8988T (cell line): ENCODE measurements at regions not wholly inside any gene's neighbourhood (a gene's known extent, or its start where the extent isn't known, plus 50 kb on each side); places are given as distances from the start of the nearest gene placed in this dataset.
"Not testable (repeated sequence)": the region's sequence is repeated elsewhere in the genome, so short reads cannot be mapped to it uniquely, and the experiment has no call there.

Experiments
- DNase-seq: peaks from one replicate; pipeline ENCODE4 v3.0.0; 2011

GRCh38 chr17:34471278-34471677 lies 108.1 kb upstream of the TMEM132E start:
- DNase-seq, result not testable (repeated sequence)

GRCh38 chr17:34465789-34466188 lies 102.8 kb upstream of the CCL1 start:
- DNase-seq, result no peak

GRCh38 chr17:34464812-34465211 lies 101.8 kb upstream of the CCL1 start:
- DNase-seq, result no peak

GRCh38 chr17:34458266-34458665 lies 95.2 kb upstream of the CCL1 start:
- DNase-seq, result no peak

GRCh38 chr17:34456121-34456520 lies 93.1 kb upstream of the CCL1 start:
- no peak for DNase-seq

GRCh38 chr17:34452769-34453168 lies 89.7 kb upstream of the CCL1 start:
- no peak for DNase-seq

- DNase-seq, result no peak
These were observed 88.3 kb upstream of the CCL1 start for GRCh38 chr17:34451313-34451712.

GRCh38 chr17:34447406-34447805 lies 84.4 kb upstream of the CCL1 start:
- no peak for DNase-seq

GRCh38 chr17:34445101-34445500 lies 82.1 kb upstream of the CCL1 start:
- no peak for DNase-seq

GRCh38 chr17:34443619-34444469 lies 80.8 kb upstream of the CCL1 start:
- DNase-seq, result no peak

GRCh38 chr17:34442387-34443111 lies 79.5 kb upstream of the CCL1 start:
- DNase-seq, result no peak

GRCh38 chr17:34437188-34437587 lies 74.2 kb upstream of the CCL1 start:
- no peak for DNase-seq

GRCh38 chr17:34436607-34437006 lies 73.6 kb upstream of the CCL1 start:
- DNase-seq, result no peak

GRCh38 chr17:34435182-34435928 lies 72.3 kb upstream of the CCL1 start:
- no peak for DNase-seq

- no peak for DNase-seq
These were observed 71.0 kb upstream of the CCL1 start for GRCh38 chr17:34434052-34434451.

GRCh38 chr17:34424814-34425491 lies 61.9 kb upstream of the CCL1 start:
- no peak for DNase-seq

- DNase-seq, result no peak
These were observed 61.2 kb upstream of the CCL1 start for GRCh38 chr17:34423978-34424813.

- not testable (repeated sequence) for DNase-seq
These were observed 60.3 kb upstream of the CCL1 start for GRCh38 chr17:34423315-34423714.

GRCh38 chr17:34420900-34421299 lies 57.9 kb upstream of the CCL1 start:
- no peak for DNase-seq

GRCh38 chr17:34420254-34420766 lies 57.3 kb upstream of the CCL1 start:
- peak; percentile 46 for DNase-seq

- DNase-seq, result no peak
These were observed 53.1 kb upstream of the CCL1 start for GRCh38 chr17:34416116-34416515.

- no peak for DNase-seq
These were observed 51.3 kb upstream of the CCL1 start for GRCh38 chr17:34414339-34414738.
